Kidney (tissue), 13 donors: ENCODE measurements at regions not wholly inside any gene's neighbourhood (a gene's known extent, or its start where the extent isn't known, plus 50 kb on each side); places are given as distances from the start of the nearest gene placed in this dataset.

Source experiments
- DNase-seq, 5 donors: peaks; one replicate each; pipeline ENCODE4 v3.0.0-alpha.2; 2013 to 2020
- FAIRE-seq: peaks from 2 replicates; lab custom pipeline; 2012; peaks lifted over from hg19 to GRCh38; lab: Jason Lieb, UNC
- H3K27ac ChIP-seq, 2 donors: one replicate each; pipeline ENCODE4 v1.7.0; 2013; ENCODE audit warnings: low read depth in 2 of 2, low read length in 2 of 2, inconsistent platforms in 1 of 2
- H3K27me3 ChIP-seq: one replicate; pipeline ENCODE4 v1.7.1; 2013; ENCODE audit warnings: low read length, inconsistent platforms; ENCODE audit not compliant: control insufficient read depth, insufficient read depth
- H3K36me3 ChIP-seq, 3 donors: one replicate each; pipeline versions ENCODE4 v1.7.0 to v1.7.1; 2013; ENCODE audit warnings: low read length in 3 of 3, control low read depth in 1 of 3, inconsistent platforms in 1 of 3; ENCODE audit not compliant: insufficient read depth in 3 of 3, control insufficient read depth in 2 of 3
- H3K4me1 ChIP-seq, 3 donors: one replicate each; pipeline versions ENCODE4 v1.7.0 to v1.7.1; 2013; ENCODE audit warnings: low read length in 3 of 3, inconsistent platforms in 1 of 3, low read depth in 1 of 3; ENCODE audit not compliant: control insufficient read depth in 2 of 3, insufficient read depth in 2 of 3
- H3K4me3 ChIP-seq, 3 donors: one replicate each; pipeline versions ENCODE4 v1.7.0 to v1.8.1; 2013; ENCODE audit warnings: low read length in 3 of 3, control low read depth in 1 of 3, inconsistent platforms in 1 of 3
- H3K9ac ChIP-seq, 3 donors: one replicate each; pipeline versions ENCODE4 v1.7.0 to v1.7.1; 2013; ENCODE audit warnings: low read length in 3 of 3, control low read depth in 1 of 3, inconsistent platforms in 1 of 3
- H3K9me3 ChIP-seq, 3 donors: one replicate each; pipeline versions ENCODE4 v1.7.0 to v1.7.1; 2013; ENCODE audit warnings: low read length in 3 of 3, control low read depth in 1 of 3, inconsistent platforms in 1 of 3; ENCODE audit not compliant: control insufficient read depth in 2 of 3, insufficient read depth in 1 of 3
- intact Hi-C: fragments of 100-400 bp; cut with DNase I; formaldehyde crosslinking; loops from one replicate; pipeline ENCODE4 v1.11.1; 2022
- TF ChIP-seq, protein P1 (sequence below): IDR thresholded peaks from 3 replicates; pipeline ENCODE4 v1.5.1; 2012; ENCODE audit warnings: mild to moderate bottlenecking, moderate library complexity, borderline replicate concordance; ENCODE audit not compliant: insufficient read depth; ENCODE audit errors: extremely low read depth
- donor health status: control.
- donor health status: control.
- donor health status: control.
- donor health status: control.
- donor health status: control.
- donor health status: DM: yes; HTN: yes; CAD: no.
- donor health status: Normal renal cell carcinoma (clear cell type).

DNA sequence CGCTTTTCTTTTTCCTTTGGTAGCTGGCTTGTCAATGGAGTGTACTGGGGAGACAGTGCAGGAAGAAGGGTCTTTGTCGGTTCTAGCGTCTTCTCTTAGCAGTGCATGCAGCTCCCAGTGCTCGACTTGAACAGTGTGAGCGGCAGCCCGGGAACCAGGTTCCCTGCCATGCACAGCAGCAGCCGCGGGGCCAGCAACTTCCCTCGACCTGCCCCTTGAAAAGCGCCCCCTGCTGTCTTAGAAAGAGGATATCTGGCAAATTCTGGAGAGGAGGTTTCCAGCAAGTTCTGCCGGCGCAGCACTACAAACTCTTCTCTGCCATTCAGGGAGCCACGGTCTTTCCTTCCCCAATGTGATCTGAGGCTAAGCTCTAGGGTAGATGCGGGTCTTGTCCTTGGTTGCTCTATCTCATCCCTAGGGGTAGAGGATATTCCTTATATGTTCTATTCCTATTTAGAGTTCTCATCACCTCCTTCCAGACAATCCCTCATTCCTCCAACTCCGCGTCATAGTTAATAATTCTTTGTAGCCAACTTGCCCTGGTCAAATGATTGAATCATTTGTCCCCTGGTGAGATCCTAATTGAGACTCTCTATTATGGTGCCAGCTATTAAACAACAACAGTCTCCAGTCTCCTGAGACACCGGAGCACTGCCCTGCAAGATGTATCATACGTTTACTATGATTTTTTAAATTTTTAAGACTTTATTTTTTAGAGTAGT lies 451.3 kb downstream of the PMP22 start:
- FAIRE-seq = no peak
- TF ChIP-seq, protein P1, sequence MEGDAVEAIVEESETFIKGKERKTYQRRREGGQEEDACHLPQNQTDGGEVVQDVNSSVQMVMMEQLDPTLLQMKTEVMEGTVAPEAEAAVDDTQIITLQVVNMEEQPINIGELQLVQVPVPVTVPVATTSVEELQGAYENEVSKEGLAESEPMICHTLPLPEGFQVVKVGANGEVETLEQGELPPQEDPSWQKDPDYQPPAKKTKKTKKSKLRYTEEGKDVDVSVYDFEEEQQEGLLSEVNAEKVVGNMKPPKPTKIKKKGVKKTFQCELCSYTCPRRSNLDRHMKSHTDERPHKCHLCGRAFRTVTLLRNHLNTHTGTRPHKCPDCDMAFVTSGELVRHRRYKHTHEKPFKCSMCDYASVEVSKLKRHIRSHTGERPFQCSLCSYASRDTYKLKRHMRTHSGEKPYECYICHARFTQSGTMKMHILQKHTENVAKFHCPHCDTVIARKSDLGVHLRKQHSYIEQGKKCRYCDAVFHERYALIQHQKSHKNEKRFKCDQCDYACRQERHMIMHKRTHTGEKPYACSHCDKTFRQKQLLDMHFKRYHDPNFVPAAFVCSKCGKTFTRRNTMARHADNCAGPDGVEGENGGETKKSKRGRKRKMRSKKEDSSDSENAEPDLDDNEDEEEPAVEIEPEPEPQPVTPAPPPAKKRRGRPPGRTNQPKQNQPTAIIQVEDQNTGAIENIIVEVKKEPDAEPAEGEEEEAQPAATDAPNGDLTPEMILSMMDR = no peak
- intact Hi-C loops = no loop called here

DNA sequence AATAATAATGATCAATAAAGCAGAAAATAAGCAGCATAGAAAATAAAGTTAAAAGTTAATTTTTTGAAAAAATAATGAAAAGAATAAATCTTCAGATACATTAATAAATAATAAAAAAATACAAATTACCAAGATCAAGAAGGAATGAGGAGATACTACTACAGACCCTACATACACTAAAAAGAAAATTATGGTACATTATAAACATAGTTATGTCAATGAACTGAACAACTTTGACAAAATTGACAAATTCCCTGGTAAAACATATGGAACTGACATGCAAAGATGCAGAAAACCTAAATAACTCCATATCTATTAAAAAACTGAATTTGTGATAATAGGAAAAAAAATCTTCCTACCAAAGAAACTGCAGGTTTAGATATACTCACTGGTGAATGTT lies 456.7 kb downstream of the PMP22 start:
- Histone ChIP-seq H3K4me3 (no peak overlapping the region), H3K9ac (no peak overlapping the region), H3K27me3 (no peaks in the 10 kb centered on the region), H3K27ac (no peak overlapping the region), H3K36me3 (no peaks in the 10 kb centered on the region), H3K9me3 (peaks cover 0 to 5% (median 5%) of the 10 kb centered on the region in 3 donors), H3K4me1 (no peaks in the 10 kb centered on the region)
- no peak for DNase-seq
- peak; percentile 90 for FAIRE-seq
- intact Hi-C loops = no loop called here
- TF ChIP-seq, protein P1 = no peak

More for the DNA sequence above, 451.3 kb downstream of the PMP22 start:
- DNase-seq = no peak
- Histone ChIP-seq H3K27me3 (no peaks in the 10 kb centered on the region), H3K4me1 (no peaks in the 10 kb centered on the region), H3K36me3 (no peaks in the 10 kb centered on the region), H3K9ac (no peak overlapping the region), H3K4me3 (no peak overlapping the region), H3K9me3 (peaks cover 0 to 2% (median under 1%) of the 10 kb centered on the region in 3 donors), H3K27ac (no peak overlapping the region)

DNA sequence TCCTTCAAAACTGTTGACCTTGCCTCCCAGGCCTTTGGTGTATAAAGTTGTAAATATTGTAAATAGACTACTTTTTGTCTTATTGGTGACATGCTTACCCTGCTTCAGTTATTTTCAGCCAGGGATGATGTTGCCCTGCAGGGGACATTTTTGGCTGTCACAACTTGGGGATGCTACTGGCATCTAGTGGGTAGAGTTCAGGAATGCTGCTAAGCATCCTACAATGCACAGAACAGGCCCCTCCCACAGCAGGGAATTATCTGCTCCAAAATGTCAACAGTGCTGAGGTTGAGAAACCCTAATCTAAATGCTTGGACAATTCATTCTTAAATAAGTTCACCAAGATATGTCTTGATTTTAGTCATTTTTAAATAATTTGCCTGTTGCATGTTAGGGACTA lies 459.8 kb downstream of the PMP22 start:
- H3K9ac ChIP-seq = no peak overlapping the region
- no peak overlapping the region for H3K4me3 ChIP-seq
- no peaks in the 10 kb centered on the region for H3K27me3 ChIP-seq
- no peaks in the 10 kb centered on the region for H3K36me3 ChIP-seq
- H3K27ac ChIP-seq = no peak overlapping the region
- intact Hi-C loops = no loop called here
- no peaks in the 10 kb centered on the region for H3K4me1 ChIP-seq
- DNase-seq (no peak), FAIRE-seq (no peak)
- TF ChIP-seq, protein P1 = no peak
- H3K9me3 ChIP-seq = peaks cover 0 to 9% (median 5%) of the 10 kb centered on the region in 3 donors
